ENCODE measurements at regions not wholly inside any gene's neighbourhood (a gene's known extent, or its start where the extent isn't known, plus 50 kb on each side); places are given as distances from the start of the nearest gene placed in this dataset.

DNA sequence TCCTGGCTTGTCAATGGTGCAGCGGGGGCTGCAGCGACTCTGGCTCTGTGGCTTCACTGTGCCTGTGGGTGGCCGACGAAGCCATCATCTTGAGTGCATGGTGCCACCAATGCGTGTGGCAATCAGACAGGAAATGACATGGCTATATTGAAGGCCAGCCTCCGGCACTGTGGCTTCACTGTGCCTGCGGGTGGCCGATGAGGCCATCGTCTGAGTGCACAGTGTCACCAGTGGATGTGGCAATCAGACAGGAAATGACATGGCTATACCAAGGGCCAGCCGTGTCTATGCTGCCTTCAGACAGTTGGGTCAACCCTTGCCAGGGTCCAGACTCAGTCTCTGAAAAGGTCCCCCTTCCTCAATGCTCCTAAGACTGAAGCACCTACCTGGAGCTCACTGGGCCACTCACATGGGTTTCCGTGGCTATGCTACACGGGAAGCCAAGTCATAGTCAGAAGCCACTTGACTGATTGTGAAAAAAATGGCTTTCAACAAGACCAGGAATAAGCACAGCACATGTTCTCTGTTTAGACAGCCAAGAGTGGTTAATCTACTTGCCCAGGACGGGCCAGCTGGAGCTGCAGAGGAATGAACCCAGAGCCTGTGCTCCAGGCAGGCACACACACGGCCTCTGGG is 67.5 kb upstream of the S1PR3 start:
- 96% methylated on average over 8 of the region's 14 CpGs for WGBS (ENCODE audit: low lambda C conversion rate)
- no peak overlapping the region for H3K4me2 ChIP-seq
- H3F3A ChIP-seq (replicated peaks; ENCODE audit: insufficient read depth) = no peaks in the 10 kb centered on the region
- TF ChIP-seq, protein P1, sequence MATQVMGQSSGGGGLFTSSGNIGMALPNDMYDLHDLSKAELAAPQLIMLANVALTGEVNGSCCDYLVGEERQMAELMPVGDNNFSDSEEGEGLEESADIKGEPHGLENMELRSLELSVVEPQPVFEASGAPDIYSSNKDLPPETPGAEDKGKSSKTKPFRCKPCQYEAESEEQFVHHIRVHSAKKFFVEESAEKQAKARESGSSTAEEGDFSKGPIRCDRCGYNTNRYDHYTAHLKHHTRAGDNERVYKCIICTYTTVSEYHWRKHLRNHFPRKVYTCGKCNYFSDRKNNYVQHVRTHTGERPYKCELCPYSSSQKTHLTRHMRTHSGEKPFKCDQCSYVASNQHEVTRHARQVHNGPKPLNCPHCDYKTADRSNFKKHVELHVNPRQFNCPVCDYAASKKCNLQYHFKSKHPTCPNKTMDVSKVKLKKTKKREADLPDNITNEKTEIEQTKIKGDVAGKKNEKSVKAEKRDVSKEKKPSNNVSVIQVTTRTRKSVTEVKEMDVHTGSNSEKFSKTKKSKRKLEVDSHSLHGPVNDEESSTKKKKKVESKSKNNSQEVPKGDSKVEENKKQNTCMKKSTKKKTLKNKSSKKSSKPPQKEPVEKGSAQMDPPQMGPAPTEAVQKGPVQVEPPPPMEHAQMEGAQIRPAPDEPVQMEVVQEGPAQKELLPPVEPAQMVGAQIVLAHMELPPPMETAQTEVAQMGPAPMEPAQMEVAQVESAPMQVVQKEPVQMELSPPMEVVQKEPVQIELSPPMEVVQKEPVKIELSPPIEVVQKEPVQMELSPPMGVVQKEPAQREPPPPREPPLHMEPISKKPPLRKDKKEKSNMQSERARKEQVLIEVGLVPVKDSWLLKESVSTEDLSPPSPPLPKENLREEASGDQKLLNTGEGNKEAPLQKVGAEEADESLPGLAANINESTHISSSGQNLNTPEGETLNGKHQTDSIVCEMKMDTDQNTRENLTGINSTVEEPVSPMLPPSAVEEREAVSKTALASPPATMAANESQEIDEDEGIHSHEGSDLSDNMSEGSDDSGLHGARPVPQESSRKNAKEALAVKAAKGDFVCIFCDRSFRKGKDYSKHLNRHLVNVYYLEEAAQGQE (IDR thresholded peaks at IDR 0.05; ENCODE audit: low read depth, low read length) = no peak
- TF ChIP-seq GABPA (IDR thresholded peaks at IDR 0.05; ENCODE audit: low read depth) (no peak), YY1 (IDR thresholded peaks at IDR 0.05; ENCODE audit: low read depth) (no peak), RCOR1 (IDR thresholded peaks at IDR 0.05; ENCODE audit: low read length) (no peak), USF2 (IDR thresholded peaks at IDR 0.05; ENCODE audit: borderline replicate concordance, low read depth, low read length) (no peak), SMC3 (IDR thresholded peaks at IDR 0.05; ENCODE audit: low read depth, low read length) (no peak), MAX (IDR thresholded peaks at IDR 0.05; ENCODE audit: low read depth) (no peak), MXI1 (IDR thresholded peaks at IDR 0.05; ENCODE audit: low read depth, low read length) (no peak), CHD2 (IDR thresholded peaks at IDR 0.05; ENCODE audit: low read length, partially characterized antibody) (no peak), MEF2A (IDR thresholded peaks at IDR 0.05; ENCODE audit: borderline replicate concordance, low read depth) (no peak), EZH2phosphoT487 (IDR thresholded peaks at IDR 0.05; ENCODE audit: borderline replicate concordance, low read depth) (no peak), TEAD4 (IDR thresholded peaks at IDR 0.05; ENCODE audit: borderline replicate concordance, insufficient read depth) (no peak), POLR2AphosphoS5 (IDR thresholded peaks at IDR 0.05; ENCODE audit: low read depth, low read length) (no peak), EP300 (IDR thresholded peaks at IDR 0.05; ENCODE audit: borderline replicate concordance in 1 of 2, low read depth in 1 of 2, low read length in 1 of 2) (no peak), CTCF (IDR thresholded peaks at IDR 0.05) (no peak), TCF12 (IDR thresholded peaks at IDR 0.05) (no peak), TAF1 (IDR thresholded peaks at IDR 0.05; ENCODE audit: borderline replicate concordance, low read depth, low read length) (no peak), GATA2 (CRISPR knock-in tag; IDR thresholded peaks at IDR 0.05) (no peak), RFX5 (IDR thresholded peaks at IDR 0.05; ENCODE audit: low read length) (no peak)
- ChIA-PET CTCF (no interaction called here), POLR2A (no interaction called here)
- no peak for DNase-seq
- no peak overlapping the region for H3K4me3 ChIP-seq (ENCODE audit: low read depth in 2 of 2, low read length in 1 of 2)
- no peaks in the 10 kb centered on the region for H3K9me3 ChIP-seq
- no peaks in the 10 kb centered on the region for H3K9me2 ChIP-seq
- H4K20me1 ChIP-seq (ENCODE audit: insufficient read depth) = no peaks in the 10 kb centered on the region
- H3K79me2 ChIP-seq (ENCODE audit: insufficient read depth) = no peaks in the 10 kb centered on the region
- H3K4me1 ChIP-seq (ENCODE audit: control insufficient read depth in 1 of 2, insufficient read depth in 2 of 2, low read depth in 1 of 2, low read length in 1 of 2) = no peaks in the 10 kb centered on the region; a peak in 1 of 4 replicates
- H2AFZ ChIP-seq (ENCODE audit: low read depth) = no peak overlapping the region
- no peaks in the 10 kb centered on the region for H3K36me3 ChIP-seq (replicated peaks in 1 of 2; ENCODE audit: control insufficient read depth in 1 of 2, insufficient read depth in 2 of 2, low read length in 1 of 2)
- H3K27me3 ChIP-seq (ENCODE audit: insufficient read depth) = no peaks in the 10 kb centered on the region; the same call in 1 of the 2 replicates
- H3K9ac ChIP-seq = no peak overlapping the region
- no peak overlapping the region for H3K27ac ChIP-seq (ENCODE audit: low read depth in 2 of 2, low read length in 1 of 2)
